H9 (cell line): ENCODE measurements at regions not wholly inside any gene's neighbourhood (a gene's known extent, or its start where the extent isn't known, plus 50 kb on each side); places are given as distances from the start of the nearest gene placed in this dataset.

Experiments used
- DNase-seq: peaks from one replicate; pipeline ENCODE4 v3.0.0-alpha.2; 2017
- H2AFZ ChIP-seq: one replicate; pipeline ENCODE4 v1.6.1; 2013; ENCODE audit warnings: mild to moderate bottlenecking, low read length, control low read depth, moderate library complexity
- H2AK5ac ChIP-seq: 2 replicates; pipeline ENCODE4 v1.6.1; 2013; ENCODE audit warnings: low read length, control low read depth, mixed read lengths; ENCODE audit not compliant: insufficient read length
- H2BK120ac ChIP-seq: one replicate; pipeline ENCODE4 v1.6.1; 2013; ENCODE audit warnings: low read depth, mild to moderate bottlenecking, low read length, control low read depth, inconsistent platforms; ENCODE audit not compliant: poor library complexity, severe bottlenecking
- H2BK12ac ChIP-seq: 2 replicates; pipeline ENCODE4 v1.6.1; 2013; ENCODE audit warnings: low read length, control low read depth, mixed read lengths, low read depth; ENCODE audit not compliant: insufficient read length
- H2BK15ac ChIP-seq: 2 replicates; pipeline ENCODE4 v1.6.1; 2013; ENCODE audit warnings: low read depth, low read length, control low read depth
- H2BK20ac ChIP-seq: one replicate; pipeline ENCODE4 v1.6.1; 2013; ENCODE audit warnings: low read depth, mild to moderate bottlenecking, low read length, control low read depth, inconsistent platforms; ENCODE audit not compliant: poor library complexity, severe bottlenecking
- H2BK5ac ChIP-seq: 2 replicates; pipeline ENCODE4 v1.6.1; 2013; ENCODE audit warnings: low read length, control low read depth, mixed read lengths; ENCODE audit not compliant: insufficient read length
- H3K14ac ChIP-seq: 2 replicates; pipeline ENCODE4 v1.6.1; 2013; ENCODE audit warnings: low read length, control low read depth; ENCODE audit not compliant: insufficient read depth
- H3K18ac ChIP-seq: 2 replicates; pipeline ENCODE4 v1.6.1; 2013; ENCODE audit warnings: low read depth, mild to moderate bottlenecking, mixed read lengths, low read length, control low read depth; ENCODE audit not compliant: insufficient read length
- H3K23ac ChIP-seq: 2 replicates; pipeline ENCODE4 v1.6.1; 2013; ENCODE audit warnings: low read length, control low read depth, mixed read lengths, low read depth; ENCODE audit not compliant: insufficient read length
- H3K23me2 ChIP-seq: 2 replicates; pipeline ENCODE4 v1.6.1; 2013; ENCODE audit warnings: low read depth, mild to moderate bottlenecking, mixed read lengths, low read length, control low read depth; ENCODE audit not compliant: insufficient read length, poor library complexity, severe bottlenecking
- H3K27ac ChIP-seq: 2 replicates; pipeline ENCODE4 v1.5.1; 2013; ENCODE audit warnings: low read length, control low read depth, mixed read lengths, low read depth; ENCODE audit not compliant: insufficient read length
- H3K27me3 ChIP-seq: 2 replicates; pipeline ENCODE4 v1.6.1; 2013; ENCODE audit warnings: low read length, control low read depth, inconsistent platforms; ENCODE audit not compliant: insufficient read depth
- H3K4ac ChIP-seq: 2 replicates; pipeline ENCODE4 v1.6.1; 2013; ENCODE audit warnings: low read depth, mild to moderate bottlenecking, control low read depth, inconsistent platforms, low read length, moderate library complexity
- H3K4me1 ChIP-seq: 2 replicates; pipeline ENCODE4 v1.6.1; 2013; ENCODE audit warnings: low read length, control low read depth, inconsistent platforms; ENCODE audit not compliant: insufficient read depth
- H3K4me2 ChIP-seq: 2 replicates; pipeline ENCODE4 v1.6.1; 2013; ENCODE audit warnings: low read length, control low read depth, mixed read lengths; ENCODE audit not compliant: insufficient read length, insufficient read depth
- H3K56ac ChIP-seq: 2 replicates; pipeline ENCODE4 v1.6.1; 2013; ENCODE audit warnings: low read depth, mild to moderate bottlenecking, mixed read lengths, low read length, control low read depth; ENCODE audit not compliant: insufficient read length
- H3K79me1 ChIP-seq: 2 replicates; pipeline ENCODE4 v1.6.1; 2013; ENCODE audit warnings: low read depth, mild to moderate bottlenecking, moderate library complexity, low read length, control low read depth, inconsistent platforms; ENCODE audit not compliant: insufficient read depth, poor library complexity, severe bottlenecking
- H3K79me2 ChIP-seq: 2 replicates; pipeline ENCODE4 v1.6.1; 2013; ENCODE audit warnings: low read length, control low read depth, inconsistent platforms; ENCODE audit not compliant: insufficient read depth
- H3K9ac ChIP-seq: 2 replicates; pipeline ENCODE4 v1.6.1; 2013; ENCODE audit warnings: low read length, control low read depth, mixed read lengths; ENCODE audit not compliant: insufficient read length; ENCODE audit errors: extremely low read depth
- H3K9me3 ChIP-seq: one replicate; pipeline ENCODE4 v1.6.1; 2013; ENCODE audit warnings: low read depth, low read length, inconsistent platforms; ENCODE audit not compliant: control insufficient read depth
- H3T11ph ChIP-seq: one replicate; pipeline ENCODE4 v1.6.1; 2013; ENCODE audit warnings: mild to moderate bottlenecking, low read length, control low read depth, inconsistent platforms
- H4K20me1 ChIP-seq: one replicate; pipeline ENCODE4 v1.6.1; 2013; ENCODE audit not compliant: control insufficient read depth, insufficient read length, insufficient read depth
- H4K5ac ChIP-seq: 2 replicates; pipeline ENCODE4 v1.6.1; 2013; ENCODE audit warnings: low read depth, mild to moderate bottlenecking, mixed read lengths, low read length, control low read depth; ENCODE audit not compliant: insufficient read length
- H4K8ac ChIP-seq: replicated peaks from 2 replicates; pipeline ENCODE4 v1.6.1; 2013; ENCODE audit warnings: low read length, control low read depth, mixed read lengths, low read depth; ENCODE audit not compliant: insufficient read length
- H4K91ac ChIP-seq: 2 replicates; pipeline ENCODE4 v1.6.1; 2013; ENCODE audit warnings: low read depth, mild to moderate bottlenecking, moderate library complexity, mixed read lengths, low read length, control low read depth; ENCODE audit not compliant: insufficient read length
- H3K27ac Mint-ChIP-seq, 3 experiments: 2 replicates in 2 of 3; 3 replicates in 1 of 3; pipeline ENCODE4 v1.8.0; 2020 to 2021; ENCODE audit warnings: mixed read lengths in 3 of 3, mild to moderate bottlenecking in 1 of 3, moderate library complexity in 1 of 3
- H3K27me3 Mint-ChIP-seq: 2 replicates; pipeline ENCODE4 v1.8.0; 2021; ENCODE audit warnings: low read depth, mild to moderate bottlenecking, moderate library complexity, mixed read lengths
- H3K36me3 Mint-ChIP-seq, 3 experiments: 2 replicates in 2 of 3; 3 replicates in 1 of 3; pipeline ENCODE4 v1.8.0; 2020 to 2021; ENCODE audit warnings: low read depth in 3 of 3, mixed read lengths in 3 of 3; ENCODE audit not compliant: insufficient read depth in 1 of 3
- H3K4me1 Mint-ChIP-seq, 2 experiments: 2 replicates each; pipeline ENCODE4 v1.8.0; 2020; ENCODE audit warnings: mixed read lengths in 2 of 2
- H3K4me3 Mint-ChIP-seq, 2 experiments: 2 replicates in 1 of 2; 3 replicates in 1 of 2; pipeline ENCODE4 v1.8.0; 2020 to 2021; ENCODE audit warnings: mild to moderate bottlenecking in 2 of 2, mixed read lengths in 2 of 2, moderate library complexity in 1 of 2
- H3K9me3 Mint-ChIP-seq, 2 experiments: 2 replicates in 1 of 2; 3 replicates in 1 of 2; pipeline ENCODE4 v1.8.0; 2020; ENCODE audit warnings: mild to moderate bottlenecking in 2 of 2, mixed read lengths in 2 of 2, moderate library complexity in 1 of 2
- CTCF ChIP-seq: fragments of 200-600 bp; sonication (generic); conservative IDR thresholded peaks from 3 replicates; pipeline ENCODE4 v1.8.0; 2021; ENCODE audit warnings: antibody characterized with exemption, mild to moderate bottlenecking
- WGBS: extraction: QIAGEN DNeasy Blood & Tissue Kit; methylation state at CpG from one replicate; pipeline ENCODE4 v1.1.7; 2013; ENCODE audit warnings: missing lambda C conversion rate, low lambda C conversion rate, mixed read lengths; ENCODE audit not compliant: insufficient read length; ENCODE audit errors: extremely low coverage; 5-methylcytosine and 5-hydroxymethylcytosine counted together

DNA sequence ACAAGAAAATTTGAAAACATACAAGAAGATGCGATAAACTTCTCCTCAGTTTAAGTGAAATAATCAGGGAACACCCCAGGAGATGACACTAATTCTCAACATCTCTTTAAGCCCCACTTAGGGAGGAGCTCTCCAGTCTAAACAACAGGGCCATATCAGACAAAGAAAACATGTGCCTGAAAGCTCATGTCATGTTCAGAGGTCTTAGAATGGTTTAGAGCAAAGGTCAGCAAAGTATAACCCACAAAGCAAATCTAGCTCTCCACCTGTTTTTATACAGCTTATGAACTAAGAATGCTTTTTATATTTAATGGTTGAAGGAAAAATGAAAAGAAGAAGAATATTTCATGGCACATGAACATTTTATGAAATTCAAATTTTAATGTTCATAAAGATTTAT lies 155.6 kb upstream of the NOL4 start:
- H2AK5ac ChIP-seq = no peak overlapping the region
- no peaks in the 10 kb centered on the region for H3K79me1 ChIP-seq
- H3K27ac Mint-ChIP-seq = no peak overlapping the region
- no peak for TF ChIP-seq CTCF
- no peak for DNase-seq
- H4K20me1 ChIP-seq = no peaks in the 10 kb centered on the region
- no peak overlapping the region for H2BK120ac ChIP-seq
- no peak overlapping the region for H4K91ac ChIP-seq
- no peak overlapping the region for H4K5ac ChIP-seq
- no peak overlapping the region for H3K14ac ChIP-seq
- H3K56ac ChIP-seq = no peak overlapping the region
- H3K4ac ChIP-seq = no peak overlapping the region
- no peaks in the 10 kb centered on the region for H3K79me2 ChIP-seq
- no peak overlapping the region for H3K23ac ChIP-seq
- no peak overlapping the region for H2BK15ac ChIP-seq
- H3K4me1 Mint-ChIP-seq = no peaks in the 10 kb centered on the region
- no peak overlapping the region for H3K4me2 ChIP-seq
- no peaks in the 10 kb centered on the region for H3K4me1 ChIP-seq
- no peaks in the 10 kb centered on the region for H3K27me3 ChIP-seq
- no peak overlapping the region for H3K27ac ChIP-seq
- H4K8ac ChIP-seq = no peak overlapping the region
- no peaks in the 10 kb centered on the region for H3K27me3 Mint-ChIP-seq
- H3K9me3 Mint-ChIP-seq = no peaks in the 10 kb centered on the region
- H2BK12ac ChIP-seq = no peak overlapping the region
- H2BK5ac ChIP-seq = no peak overlapping the region
- no peak overlapping the region for H3K9ac ChIP-seq
- no peak overlapping the region for H3K18ac ChIP-seq
- no peak overlapping the region for H2AFZ ChIP-seq
- H3K36me3 Mint-ChIP-seq = no peaks in the 10 kb centered on the region
- no peak overlapping the region for H3K4me3 Mint-ChIP-seq
- H3K9me3 ChIP-seq = no peaks in the 10 kb centered on the region
- no peak overlapping the region for H3T11ph ChIP-seq
- no peak overlapping the region for H2BK20ac ChIP-seq
- H3K23me2 ChIP-seq = no peaks in the 10 kb centered on the region
- WGBS = no CpG with 5 or more reads among the region's 1 CpG
